H1 (cell line): ENCODE measurements at regions not wholly inside any gene's neighbourhood (a gene's known extent, or its start where the extent isn't known, plus 50 kb on each side); places are given as distances from the start of the nearest gene placed in this dataset.

ENCODE experiments used
- CTCF ChIA-PET: fragments of 300-600 bp; sonication (Branson Sonifier 250); formaldehyde crosslinking; loops from one replicate; lab custom pipeline; 2021; ENCODE audit not compliant: partially characterized antibody; lab: Charles Lee
- POLR2A ChIA-PET: fragments of 300-600 bp; sonication (Branson Sonifier 250); formaldehyde crosslinking; loops from one replicate; lab custom pipeline; 2021; ENCODE audit warnings: inconsistent platforms; ENCODE audit not compliant: partially characterized antibody; lab: Charles Lee
- DNase-seq, 2 experiments: peaks; one replicate each; pipeline versions ENCODE4 v3.0.0 to v3.0.0-alpha.2; 2010 to 2022; ENCODE audit warnings: low spot score in 2 of 2, low read depth in 1 of 2, mixed read lengths in 1 of 2
- FAIRE-seq: peaks from 2 replicates; lab custom pipeline; 2011; peaks lifted over from hg19 to GRCh38; lab: Jason Lieb, UNC
- H2AFZ ChIP-seq: 2 replicates; pipeline ENCODE4 v1.8.1; 2012; ENCODE audit warnings: low read length, inconsistent platforms
- H2AK5ac ChIP-seq: 2 replicates; pipeline ENCODE4 v1.6.1; 2013; ENCODE audit warnings: low read depth, low read length
- H2BK120ac ChIP-seq: replicated peaks from 2 replicates; pipeline ENCODE3; 2013; ENCODE audit warnings: low read depth, low read length, inconsistent platforms
- H2BK12ac ChIP-seq: 2 replicates; pipeline ENCODE4 v1.6.1; 2013; ENCODE audit warnings: low read depth, low read length
- H2BK15ac ChIP-seq: 2 replicates; pipeline ENCODE4 v1.6.1; 2013; ENCODE audit warnings: low read length
- H2BK20ac ChIP-seq: 2 replicates; pipeline ENCODE4 v1.6.1; 2013; ENCODE audit warnings: low read length
- H2BK5ac ChIP-seq: 2 replicates; pipeline ENCODE4 v1.6.1; 2013; ENCODE audit warnings: low read depth, low read length
- H3K14ac ChIP-seq: 2 replicates; pipeline ENCODE4 v1.6.1; 2013; ENCODE audit warnings: inconsistent platforms; ENCODE audit not compliant: insufficient read length
- H3K18ac ChIP-seq: 2 replicates; pipeline ENCODE4 v1.6.1; 2013; ENCODE audit warnings: low read length; ENCODE audit errors: extremely low read depth
- H3K23ac ChIP-seq: 2 replicates; pipeline ENCODE4 v1.6.1; 2013; ENCODE audit warnings: inconsistent platforms; ENCODE audit not compliant: insufficient read length
- H3K23me2 ChIP-seq: 2 replicates; pipeline ENCODE4 v1.6.1; 2013; ENCODE audit warnings: low read depth, low read length
- H3K27ac ChIP-seq: 2 replicates; pipeline ENCODE4 v1.6.1; 2011; ENCODE audit warnings: low read depth, low read length, inconsistent platforms
- H3K27me3 ChIP-seq, 4 experiments: replicated peaks in 1 of 4; 1 replicate in 1 of 4; 2 replicates in 3 of 4; pipeline versions ENCODE4 v1.6.1 to v1.8.1; 2011 to 2013; ENCODE audit warnings: low read length in 3 of 4, mild to moderate bottlenecking in 3 of 4, inconsistent platforms in 2 of 4, mixed read lengths in 2 of 4, moderate library complexity in 1 of 4; ENCODE audit not compliant: control insufficient read depth in 3 of 4, insufficient read depth in 3 of 4; ENCODE audit errors: extremely low read depth in 1 of 4
- H3K36me3 ChIP-seq, 4 experiments: 2 replicates each; pipeline versions ENCODE4 v1.6.1 to v1.8.1; 2011 to 2013; ENCODE audit warnings: mild to moderate bottlenecking in 4 of 4, low read length in 3 of 4, moderate library complexity in 2 of 4, control low read depth in 1 of 4, inconsistent platforms in 1 of 4; ENCODE audit not compliant: insufficient read depth in 4 of 4, control insufficient read depth in 2 of 4
- H3K4ac ChIP-seq: replicated peaks from 2 replicates; pipeline ENCODE3; 2013; ENCODE audit warnings: low read length, low read depth, mixed read lengths, inconsistent platforms; ENCODE audit not compliant: insufficient read length
- H3K4me1 ChIP-seq, 4 experiments: replicated peaks in 1 of 4; 1 replicate in 1 of 4; 2 replicates in 3 of 4; pipeline versions ENCODE4 v1.6.1 to v1.8.1; 2011 to 2013; ENCODE audit warnings: low read length in 3 of 4, inconsistent platforms in 2 of 4, mixed read lengths in 1 of 4; ENCODE audit not compliant: insufficient read depth in 4 of 4, control insufficient read depth in 3 of 4
- H3K4me2 ChIP-seq, 2 experiments: 2 replicates each; pipeline versions ENCODE4 v1.6.1 to v1.8.1; 2011 to 2013; ENCODE audit warnings: low read depth in 2 of 2, low read length in 2 of 2, control low read depth in 1 of 2, inconsistent platforms in 1 of 2, mild to moderate bottlenecking in 1 of 2; ENCODE audit not compliant: insufficient read depth in 1 of 2
- H3K4me3 ChIP-seq, 4 experiments: fragments of 200-600, 300-600 bp in 1 of 4; sonication (generic), shearing (Covaris generic), sonication (Bioruptor Twin) in 1 of 4; 2 replicates each; pipeline versions ENCODE4 v1.5.1 to v1.8.1; 2011 to 2016; ENCODE audit warnings: low read length in 4 of 4, low read depth in 3 of 4, control low read depth in 2 of 4, inconsistent platforms in 2 of 4, mild to moderate bottlenecking in 2 of 4, mixed read lengths in 1 of 4, moderate library complexity in 1 of 4; ENCODE audit not compliant: insufficient read depth in 2 of 4; ENCODE audit errors: extremely low read depth in 1 of 4
- H3K56ac ChIP-seq: replicated peaks from 2 replicates; pipeline ENCODE3; 2013; ENCODE audit warnings: low read depth, mild to moderate bottlenecking, mixed read lengths, low read length, inconsistent platforms; ENCODE audit not compliant: insufficient read length
- H3K79me1 ChIP-seq: 2 replicates; pipeline ENCODE4 v1.6.1; 2013; ENCODE audit warnings: low read depth, low read length, control low read depth
- H3K79me2 ChIP-seq, 2 experiments: 2 replicates each; pipeline versions ENCODE4 v1.6.1 to v1.8.1; 2012 to 2013; ENCODE audit warnings: low read length in 2 of 2, mild to moderate bottlenecking in 2 of 2, inconsistent platforms in 1 of 2; ENCODE audit not compliant: insufficient read depth in 2 of 2, control insufficient read depth in 1 of 2
- H3K9ac ChIP-seq, 4 experiments: replicated peaks in 1 of 4; 1 replicate in 1 of 4; 2 replicates in 3 of 4; pipeline versions ENCODE4 v1.6.1 to v1.8.1; 2011 to 2013; ENCODE audit warnings: low read depth in 3 of 4, low read length in 3 of 4, control low read depth in 2 of 4, mild to moderate bottlenecking in 2 of 4, moderate library complexity in 2 of 4, inconsistent platforms in 1 of 4; ENCODE audit errors: extremely low read depth in 1 of 4
- H3K9me3 ChIP-seq, 2 experiments: 2 replicates each; pipeline versions ENCODE4 v1.6.1 to v1.8.1; 2012 to 2013; ENCODE audit warnings: mild to moderate bottlenecking in 2 of 2, moderate library complexity in 2 of 2, control low read depth in 1 of 2, inconsistent platforms in 1 of 2, low read depth in 1 of 2, low read length in 1 of 2, mixed read lengths in 1 of 2; ENCODE audit not compliant: insufficient read depth in 2 of 2
- H4K20me1 ChIP-seq, 2 experiments: replicated peaks in 1 of 2; 2 replicates each; pipeline versions ENCODE3 to v1.8.1; 2011 to 2013; ENCODE audit warnings: inconsistent platforms in 2 of 2, low read length in 2 of 2, mild to moderate bottlenecking in 1 of 2; ENCODE audit not compliant: insufficient read depth in 2 of 2, control insufficient read depth in 1 of 2
- H4K5ac ChIP-seq: 2 replicates; pipeline ENCODE4 v1.6.1; 2013; ENCODE audit warnings: low read length, low read depth, mixed read lengths, inconsistent platforms; ENCODE audit not compliant: insufficient read length
- H4K8ac ChIP-seq: 2 replicates; pipeline ENCODE4 v1.8.0; 2013; ENCODE audit warnings: mild to moderate bottlenecking, moderate library complexity, low read length, inconsistent platforms; ENCODE audit not compliant: insufficient read depth; ENCODE audit errors: extremely low read depth
- H4K91ac ChIP-seq: replicated peaks from 2 replicates; pipeline ENCODE3; 2013; ENCODE audit warnings: low read length, mixed read lengths, inconsistent platforms; ENCODE audit not compliant: insufficient read length
- BCL11A ChIP-seq, 2 experiments: IDR thresholded peaks; one replicate each; pipeline ENCODE4 v1.6.1; 2011; ENCODE audit warnings: low read depth in 2 of 2, low read length in 2 of 2, mild to moderate bottlenecking in 2 of 2
- CTBP2 ChIP-seq: IDR thresholded peaks from 2 replicates; pipeline ENCODE4 v1.7.0; 2011; ENCODE audit warnings: borderline replicate concordance, mild to moderate bottlenecking, moderate library complexity, mixed read lengths, low read length; ENCODE audit not compliant: insufficient read depth, insufficient read length
- EP300 ChIP-seq, 2 experiments: IDR thresholded peaks; 1 replicate in 1 of 2; 2 replicates in 1 of 2; pipeline ENCODE4 v1.6.1; 2011 to 2012; ENCODE audit warnings: low read depth in 2 of 2, low read length in 2 of 2, mild to moderate bottlenecking in 2 of 2, borderline replicate concordance in 1 of 2, inconsistent platforms in 1 of 2, moderate library complexity in 1 of 2
- MAFK ChIP-seq: IDR thresholded peaks from 2 replicates; pipeline ENCODE4 v1.6.1; 2012; ENCODE audit warnings: low read depth, mild to moderate bottlenecking, improper control_type of control experiment, low read length
- NANOG ChIP-seq: IDR thresholded peaks from 2 replicates; pipeline ENCODE4 v1.6.1; 2011; ENCODE audit warnings: low read length, low read depth, mild to moderate bottlenecking, inconsistent platforms; ENCODE audit not compliant: insufficient read depth, poor library complexity, severe bottlenecking
- PHF8 ChIP-seq: fragments of 200-600 bp; sonication (generic); conservative IDR thresholded peaks from 2 replicates; pipeline ENCODE4 v1.7.1; 2012; ENCODE audit warnings: low read depth, mild to moderate bottlenecking, inconsistent platforms, low read length, moderate library complexity
- POLR2A ChIP-seq, 2 experiments: IDR thresholded peaks; 1 replicate in 1 of 2; 2 replicates in 1 of 2; pipeline ENCODE4 v1.6.1; 2011; ENCODE audit warnings: low read depth in 2 of 2, low read length in 2 of 2, mild to moderate bottlenecking in 2 of 2; ENCODE audit errors: control extremely low read depth in 1 of 2
- POLR2AphosphoS5 ChIP-seq: IDR thresholded peaks from 2 replicates; pipeline ENCODE4 v1.6.1; 2011; ENCODE audit warnings: low read depth, low read length
- RNF2 ChIP-seq: fragments of 200-900, 300-1000 bp; sonication (generic); IDR thresholded peaks from 2 replicates; pipeline ENCODE4 v1.7.1; 2016; ENCODE audit warnings: borderline replicate concordance, low read depth, mild to moderate bottlenecking, antibody characterized with exemption, low read length; ENCODE audit not compliant: poor library complexity, severe bottlenecking; ENCODE audit errors: missing control alignments
- SIX5 ChIP-seq: IDR thresholded peaks from 2 replicates; pipeline ENCODE4 v1.6.1; 2011; ENCODE audit warnings: mild to moderate bottlenecking, low read depth, low read length
- SRF ChIP-seq: IDR thresholded peaks from 2 replicates; pipeline ENCODE4 v1.6.1; 2011; ENCODE audit warnings: mild to moderate bottlenecking, low read depth, low read length, moderate library complexity
- TAF1 ChIP-seq: IDR thresholded peaks from 2 replicates; pipeline ENCODE4 v1.6.1; 2011; ENCODE audit warnings: mild to moderate bottlenecking, low read depth, low read length
- TBP ChIP-seq: IDR thresholded peaks from 2 replicates; pipeline ENCODE4 v1.6.1; 2011; ENCODE audit warnings: low read depth, low read length, improper control_type of control experiment

DNA sequence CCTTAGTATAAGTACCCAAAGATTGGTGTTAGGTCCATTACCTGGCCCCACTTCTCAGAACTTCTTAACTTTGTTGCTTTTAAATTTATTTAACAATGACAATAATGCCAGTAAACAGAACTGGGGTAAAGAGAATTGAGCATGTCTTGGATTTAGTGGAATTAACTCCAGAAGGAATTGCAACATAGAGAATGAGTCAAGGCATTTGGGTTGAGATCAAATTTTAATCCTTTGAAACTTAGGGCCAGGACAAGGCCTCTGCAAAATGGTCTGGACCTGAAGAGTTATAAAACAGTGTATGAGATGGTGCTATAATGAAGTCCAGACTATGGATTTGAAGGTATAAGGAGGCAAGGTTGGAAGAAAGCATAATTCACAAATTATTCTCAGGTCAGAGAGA lies 1030.4 kb downstream of the SLITRK5 start:
- H3K79me2 ChIP-seq, result no peaks in the 10 kb centered on the region
- no peak overlapping the region for H4K8ac ChIP-seq
- H3K36me3 ChIP-seq, result no peaks in the 10 kb centered on the region
- H3K23me2 ChIP-seq, result no peaks in the 10 kb centered on the region
- no peak overlapping the region for H3K14ac ChIP-seq
- H3K9ac ChIP-seq, result no peak overlapping the region
- H2AFZ ChIP-seq, result no peak overlapping the region
- CTCF ChIA-PET, result no interaction called here
- no peak overlapping the region for H3K23ac ChIP-seq
- POLR2A ChIA-PET, result no interaction called here
- H2BK12ac ChIP-seq, result no peak overlapping the region
- H3K27ac ChIP-seq, result no peak overlapping the region
- FAIRE-seq (no peak), DNase-seq (no peak)
- peaks cover 0 to 3% of the 10 kb centered on the region in 2 experiments; a peak in 1 of 4 replicates for H3K9me3 ChIP-seq
- H2BK15ac ChIP-seq, result no peak overlapping the region
- H4K91ac ChIP-seq, result no peak overlapping the region
- H3K4ac ChIP-seq, result no peak overlapping the region
- H4K5ac ChIP-seq, result no peak overlapping the region
- no peak overlapping the region for H2BK5ac ChIP-seq
- H3K4me3 ChIP-seq, result no peak overlapping the region
- H3K27me3 ChIP-seq, result no peaks in the 10 kb centered on the region
- H2BK20ac ChIP-seq, result no peak overlapping the region
- no peak overlapping the region for H3K56ac ChIP-seq
- no peak overlapping the region for H3K4me2 ChIP-seq
- H2BK120ac ChIP-seq, result no peak overlapping the region
- no peak overlapping the region for H3K18ac ChIP-seq
- H4K20me1 ChIP-seq, result no peaks in the 10 kb centered on the region
- no peaks in the 10 kb centered on the region for H3K79me1 ChIP-seq
- TF ChIP-seq TAF1 (no peak), MAFK (no peak), SRF (no peak), CTBP2 (no peak), PHF8 (no peak), POLR2A (IDR thresholded peaks at IDR 0.05; ENCODE audit: control extremely low read depth in 1 of 2, low read depth in 2 of 2, low read length in 2 of 2) (no peak), RNF2 (no peak), POLR2AphosphoS5 (no peak), BCL11A (IDR thresholded peaks at IDR 0.05; ENCODE audit: low read depth in 2 of 2, low read length in 2 of 2) (no peak), TBP (no peak), EP300 (IDR thresholded peaks at IDR 0.05; ENCODE audit: borderline replicate concordance in 1 of 2, low read depth in 2 of 2, low read length in 2 of 2) (no peak), NANOG (no peak), SIX5 (no peak)
- no peaks in the 10 kb centered on the region for H3K4me1 ChIP-seq
- no peak overlapping the region for H2AK5ac ChIP-seq
